GM21360 (cell line): ENCODE measurements at regions not wholly inside any gene's neighbourhood (a gene's known extent, or its start where the extent isn't known, plus 50 kb on each side); places are given as distances from the start of the nearest gene placed in this dataset.
A peak's percentile ranks its signal among the peaks of the same experiment; 100 is the strongest.

Experiments used
- ATAC-seq: cut with Tn5 transposase; IDR thresholded peaks from one replicate; pipeline ENCODE4 v1.9.1; 2021; ENCODE audit warnings: mild to moderate bottlenecking, moderate library complexity; ENCODE audit not compliant: unreplicated experiment

DNA sequence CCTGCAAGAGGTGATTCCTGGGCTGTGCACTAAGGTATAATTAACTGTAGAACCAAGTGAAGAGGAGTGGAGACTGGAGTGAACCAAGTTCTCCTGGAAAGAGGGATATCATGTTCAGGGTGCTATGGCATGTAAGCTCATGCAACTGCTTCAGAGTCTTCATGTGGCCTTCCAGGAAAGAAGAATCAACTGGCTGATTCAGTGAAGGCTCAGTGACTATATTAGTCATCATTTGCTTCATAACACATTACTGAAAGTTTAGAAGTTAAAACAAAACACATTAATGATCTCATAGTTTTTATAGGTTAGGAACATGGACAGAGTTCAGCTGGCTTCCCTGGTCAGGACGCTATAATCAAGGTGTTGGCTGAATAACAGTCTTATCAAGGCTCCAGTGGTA lies 1200.8 kb upstream of the GYPC start:
- no peak for ATAC-seq

GRCh38 chr2:125456693-125457363 lies 1199.1 kb upstream of the GYPC start:
- no peak for ATAC-seq

- ATAC-seq = peak; percentile 76
Observed at GRCh38 chr2:125471963-125472362, 1184.0 kb upstream of the GYPC start.

DNA sequence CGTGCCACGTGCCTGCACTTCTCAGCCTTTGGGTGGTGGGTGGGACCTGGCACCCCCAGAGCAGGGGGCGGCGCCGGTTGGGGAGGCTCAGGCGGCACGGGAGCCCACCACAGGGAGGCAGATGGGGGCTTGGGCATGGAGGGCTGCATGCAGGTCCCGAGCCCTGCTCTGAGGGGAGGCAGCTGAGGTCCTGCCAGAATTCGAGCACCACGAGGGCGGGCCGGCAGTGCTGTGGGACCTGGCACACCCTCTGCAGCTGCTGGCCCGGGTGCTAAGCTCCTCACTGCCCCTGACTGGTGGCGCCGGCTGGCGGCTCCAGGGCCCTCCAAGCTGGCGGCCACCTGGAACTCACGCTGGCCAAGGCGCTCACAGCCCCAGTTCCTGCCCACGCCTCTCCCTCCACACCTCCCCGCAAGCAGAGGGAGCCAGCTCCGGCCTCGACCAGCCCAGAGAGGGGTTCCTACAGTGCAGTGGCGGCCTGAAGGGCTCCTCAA lies 1176.8 kb upstream of the GYPC start:
- no peak for ATAC-seq

- ATAC-seq = no peak
Observed at GRCh38 chr2:125490308-125490707, 1165.7 kb upstream of the GYPC start.

GRCh38 chr2:125491663-125492062 lies 1164.3 kb upstream of the GYPC start:
- no peak for ATAC-seq

DNA sequence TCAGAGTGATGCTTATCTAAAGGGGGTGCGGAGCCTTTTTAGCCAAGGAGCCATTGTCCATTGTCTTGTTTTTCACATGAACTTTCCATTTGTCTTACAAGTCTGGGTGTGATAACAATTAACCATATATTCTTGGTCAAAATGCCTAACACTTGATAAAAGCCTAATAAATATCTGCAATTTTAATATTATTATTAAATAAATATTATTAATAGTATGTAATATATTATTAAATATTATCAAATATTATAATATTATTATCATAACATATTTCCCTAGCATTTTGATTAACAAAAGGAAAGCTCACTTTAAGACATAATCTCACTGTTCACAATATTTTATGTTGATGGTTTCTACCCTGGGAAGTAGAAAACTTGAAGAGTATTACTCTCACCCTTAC lies 1143.6 kb upstream of the GYPC start:
- ATAC-seq = no peak

GRCh38 chr2:125516496-125517109 lies 1139.4 kb upstream of the GYPC start:
- peak; percentile 72 for ATAC-seq

GRCh38 chr2:125526093-125526492 lies 1129.9 kb upstream of the GYPC start:
- no peak for ATAC-seq

DNA sequence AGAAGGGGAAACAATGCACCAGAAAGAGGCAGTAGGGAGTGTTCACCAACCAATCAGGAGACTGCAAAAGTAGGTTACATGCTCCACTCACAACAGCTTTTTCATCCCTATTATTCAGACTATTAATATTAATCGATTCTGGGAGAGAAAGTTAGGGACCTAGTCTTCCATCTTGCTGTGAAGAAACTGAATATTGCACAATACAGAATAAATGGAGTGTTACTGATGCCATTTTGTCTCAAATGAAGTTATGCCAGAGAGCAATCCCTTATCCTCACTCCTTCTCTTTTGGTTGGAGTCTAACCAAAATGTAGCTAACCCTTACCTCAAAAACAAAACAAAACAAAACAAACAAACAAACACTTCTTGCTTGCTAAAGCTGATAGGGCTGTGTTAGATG lies 1120.9 kb upstream of the GYPC start:
- ATAC-seq = no peak

- no peak for ATAC-seq
Observed at GRCh38 chr2:125543968-125544514, 1111.9 kb upstream of the GYPC start.

GRCh38 chr2:125553768-125554167 lies 1102.2 kb upstream of the GYPC start:
- no peak for ATAC-seq

- no peak for ATAC-seq
Observed at GRCh38 chr2:125554956-125555355, 1101.0 kb upstream of the GYPC start.

- ATAC-seq = no peak
Observed at GRCh38 chr2:125559186-125559585, 1096.8 kb upstream of the GYPC start.

DNA sequence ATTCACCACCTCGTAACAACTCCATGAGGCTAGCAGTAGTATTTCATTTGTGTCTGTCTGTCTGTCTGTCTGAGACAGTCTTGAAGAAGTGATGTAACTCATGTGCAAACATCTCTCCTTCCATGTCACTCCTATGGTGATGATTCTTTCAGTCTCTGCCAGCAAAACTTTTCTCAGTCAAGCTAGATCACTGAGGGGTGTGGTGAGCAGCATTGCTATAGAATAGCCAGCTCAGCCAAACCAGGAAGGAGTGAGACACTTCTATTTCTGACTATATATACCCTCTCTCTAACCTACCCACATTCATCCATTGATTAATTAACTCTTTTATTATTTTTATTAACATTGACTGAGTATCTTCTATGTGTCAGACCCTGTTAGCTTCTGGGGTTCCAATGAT lies 1095.1 kb upstream of the GYPC start:
- no peak for ATAC-seq

DNA sequence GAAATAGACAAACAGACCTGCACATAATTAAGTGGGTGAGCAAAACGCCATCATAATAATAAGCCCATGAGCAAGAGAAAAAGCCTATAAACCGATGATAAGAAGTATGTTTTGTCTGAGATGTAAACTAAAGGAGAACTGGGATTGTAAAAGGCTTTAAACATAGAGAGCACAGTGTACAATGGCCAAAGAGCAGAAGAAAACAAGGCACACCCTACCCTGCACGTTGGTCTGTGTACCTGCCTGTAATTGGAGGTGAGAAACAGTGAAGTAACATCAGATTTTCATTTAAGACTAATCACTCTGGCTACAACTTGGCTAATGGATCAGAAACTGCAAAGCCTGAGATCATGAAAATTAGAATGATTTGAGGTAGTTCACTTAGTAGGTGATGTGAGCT lies 1094.7 kb upstream of the GYPC start:
- no peak for ATAC-seq

DNA sequence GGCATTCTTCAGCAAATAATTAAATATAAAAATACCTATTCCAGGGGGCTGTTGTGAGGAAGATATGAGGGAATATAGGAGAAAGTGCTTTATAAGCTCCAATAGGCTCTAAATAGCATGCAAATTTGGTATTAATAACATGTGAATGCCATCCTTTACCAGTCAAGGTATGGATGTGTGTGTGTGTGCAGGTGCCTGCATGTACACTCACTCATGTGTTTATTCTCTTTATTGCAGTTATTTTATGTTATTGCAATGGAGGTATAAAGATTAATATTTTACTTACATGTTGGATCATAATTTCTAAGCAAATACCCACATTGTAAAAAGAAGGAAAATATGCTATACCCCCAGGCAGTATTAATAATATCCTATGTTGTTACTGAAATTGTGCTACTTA lies 1093.0 kb upstream of the GYPC start:
- ATAC-seq = no peak

DNA sequence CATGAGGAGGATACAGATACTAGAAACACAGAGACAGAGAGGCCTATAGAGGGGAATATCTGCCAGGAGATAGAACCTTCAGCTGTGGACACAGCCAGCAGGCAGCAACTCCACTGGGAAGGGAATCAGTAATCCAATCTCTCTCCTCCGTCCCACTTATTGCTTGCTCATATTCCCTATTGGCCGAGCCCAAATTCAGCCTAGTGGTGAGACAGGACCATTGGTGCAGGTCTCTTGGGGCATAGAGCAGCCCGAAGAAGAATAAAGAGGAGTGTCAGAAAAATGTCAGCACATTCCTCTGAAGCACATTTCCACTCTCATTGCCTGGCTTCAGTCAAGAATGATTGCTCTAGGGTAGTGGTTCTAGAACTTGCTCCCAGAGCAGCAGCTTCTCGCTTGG lies 1091.5 kb upstream of the GYPC start:
- no peak for ATAC-seq

- ATAC-seq = no peak
Observed at GRCh38 chr2:125566422-125566821, 1089.5 kb upstream of the GYPC start.

DNA sequence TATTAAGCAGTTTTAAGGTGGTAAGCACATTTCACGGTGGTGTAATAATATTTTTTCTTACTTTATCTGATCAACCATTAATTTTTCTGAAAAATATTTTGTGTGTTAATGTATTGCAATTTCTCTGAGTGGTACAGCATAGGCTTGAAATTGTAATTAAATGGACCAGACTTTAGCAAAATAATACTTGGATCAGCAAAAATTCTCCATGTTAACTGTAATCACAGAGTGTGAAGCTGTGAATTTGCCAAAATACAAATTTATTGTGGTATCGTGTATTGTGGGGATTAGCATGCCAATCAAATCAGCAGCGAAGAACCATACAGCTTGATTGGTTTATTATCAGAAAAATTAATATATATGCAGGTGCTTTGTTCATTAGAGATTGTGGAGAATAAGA lies 1088.9 kb upstream of the GYPC start:
- ATAC-seq = no peak

GRCh38 chr2:125572660-125573059 lies 1083.3 kb upstream of the GYPC start:
- ATAC-seq = no peak

DNA sequence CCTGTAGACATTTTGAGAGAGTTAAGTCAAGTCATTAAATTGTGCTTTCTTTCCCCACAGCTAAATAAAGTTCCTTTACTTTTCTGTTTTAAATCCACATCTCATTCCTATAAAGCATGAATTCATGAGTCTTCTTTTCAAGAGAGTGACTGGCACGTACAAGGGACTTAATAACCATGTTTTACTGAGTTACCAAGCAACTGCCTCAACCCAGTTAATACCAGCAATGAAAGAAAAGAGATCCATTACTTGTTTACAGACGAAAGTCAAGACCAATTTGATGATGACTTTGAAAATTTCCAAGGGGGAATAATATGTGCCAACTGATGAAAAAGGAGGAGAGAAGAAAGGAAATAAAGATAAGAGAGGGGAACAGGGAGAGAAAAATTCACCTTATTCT lies 1082.5 kb upstream of the GYPC start:
- ATAC-seq = no peak
